ENCODE measurements at regions not wholly inside any gene's neighbourhood (a gene's known extent, or its start where the extent isn't known, plus 50 kb on each side); places are given as distances from the start of the nearest gene placed in this dataset.

GRCh38 chr3:159632851-159633250 lies 355.8 kb upstream of the IL12A start:
- Histone ChIP-seq H3K36me3 (ENCODE audit: control insufficient read depth, low read length) (no peaks in the 10 kb centered on the region), H3F3A (ENCODE audit: control insufficient read depth, insufficient read depth) (no peaks in the 10 kb centered on the region), H3K27me3 (ENCODE audit: control insufficient read depth, low read length) (no peaks in the 10 kb centered on the region), H4K20me1 (ENCODE audit: control insufficient read depth, insufficient read depth, low read depth, low read length) (no peaks in the 10 kb centered on the region), H3K9me2 (replicated peaks; ENCODE audit: control insufficient read depth, low read length) (no peaks in the 10 kb centered on the region), H3K4me1 (ENCODE audit: control insufficient read depth, low read length) (no peaks in the 10 kb centered on the region), H3K27ac (ENCODE audit: low read depth, low read length) (no peak overlapping the region), H3K9me3 (ENCODE audit: control insufficient read depth, insufficient read depth, low read length) (no peaks in the 10 kb centered on the region), H3K4me2 (ENCODE audit: low read length) (no peak overlapping the region), H3K4me3 (ENCODE audit: low read length) (no peak overlapping the region), H3K79me2 (ENCODE audit: control insufficient read depth, low read length) (no peaks in the 10 kb centered on the region)
- TF ChIP-seq CTCF (IDR thresholded peaks at IDR 0.05; ENCODE audit: low read depth, low read length, poor library complexity, severe bottlenecking) (no peak), EZH2phosphoT487 (IDR thresholded peaks at IDR 0.05; ENCODE audit: borderline replicate concordance, low read length) (no peak)

GRCh38 chr3:159634483-159634882 lies 354.2 kb upstream of the IL12A start:
- H4K20me1 ChIP-seq (ENCODE audit: control insufficient read depth, insufficient read depth, low read depth, low read length) = no peaks in the 10 kb centered on the region
- H3K4me3 ChIP-seq (ENCODE audit: low read length) = no peak overlapping the region
- H3K79me2 ChIP-seq (ENCODE audit: control insufficient read depth, low read length) = no peaks in the 10 kb centered on the region
- no peaks in the 10 kb centered on the region for H3K9me2 ChIP-seq (replicated peaks; ENCODE audit: control insufficient read depth, low read length)
- no peaks in the 10 kb centered on the region for H3K27me3 ChIP-seq (ENCODE audit: control insufficient read depth, low read length)
- no peak overlapping the region for H3K4me2 ChIP-seq (ENCODE audit: low read length)
- no peaks in the 10 kb centered on the region for H3K9me3 ChIP-seq (ENCODE audit: control insufficient read depth, insufficient read depth, low read length)
- H3K4me1 ChIP-seq (ENCODE audit: control insufficient read depth, low read length) = no peaks in the 10 kb centered on the region
- H3F3A ChIP-seq (ENCODE audit: control insufficient read depth, insufficient read depth) = no peaks in the 10 kb centered on the region
- H3K27ac ChIP-seq (ENCODE audit: low read depth, low read length) = no peak overlapping the region
- H3K36me3 ChIP-seq (ENCODE audit: control insufficient read depth, low read length) = no peaks in the 10 kb centered on the region
- TF ChIP-seq EZH2phosphoT487 (IDR thresholded peaks at IDR 0.05; ENCODE audit: borderline replicate concordance, low read length) (no peak), CTCF (IDR thresholded peaks at IDR 0.05; ENCODE audit: low read depth, low read length, poor library complexity, severe bottlenecking) (no peak)

- no peaks in the 10 kb centered on the region for H3K79me2 ChIP-seq (ENCODE audit: control insufficient read depth, low read length)
- H3F3A ChIP-seq (ENCODE audit: control insufficient read depth, insufficient read depth) = no peaks in the 10 kb centered on the region
- H3K27ac ChIP-seq (ENCODE audit: low read depth, low read length) = no peak overlapping the region
- no peaks in the 10 kb centered on the region for H3K36me3 ChIP-seq (ENCODE audit: control insufficient read depth, low read length)
- no peaks in the 10 kb centered on the region for H3K9me2 ChIP-seq (replicated peaks; ENCODE audit: control insufficient read depth, low read length)
- H3K9me3 ChIP-seq (ENCODE audit: control insufficient read depth, insufficient read depth, low read length) = no peaks in the 10 kb centered on the region
- H3K4me1 ChIP-seq (ENCODE audit: control insufficient read depth, low read length) = no peaks in the 10 kb centered on the region
- H3K4me3 ChIP-seq (ENCODE audit: low read length) = no peak overlapping the region
- H3K27me3 ChIP-seq (ENCODE audit: control insufficient read depth, low read length) = no peaks in the 10 kb centered on the region
- no peak overlapping the region for H3K4me2 ChIP-seq (ENCODE audit: low read length)
- H4K20me1 ChIP-seq (ENCODE audit: control insufficient read depth, insufficient read depth, low read depth, low read length) = no peaks in the 10 kb centered on the region
- TF ChIP-seq EZH2phosphoT487 (IDR thresholded peaks at IDR 0.05; ENCODE audit: borderline replicate concordance, low read length) (no peak), CTCF (IDR thresholded peaks at IDR 0.05; ENCODE audit: low read depth, low read length, poor library complexity, severe bottlenecking) (no peak)
These were observed 353.5 kb upstream of the IL12A start for GRCh38 chr3:159635047-159635641.

Data from DOHH2 (cell line).